ENCODE measurements at regions not wholly inside any gene's neighbourhood (a gene's known extent, or its start where the extent isn't known, plus 50 kb on each side); places are given as distances from the start of the nearest gene placed in this dataset.

DNA sequence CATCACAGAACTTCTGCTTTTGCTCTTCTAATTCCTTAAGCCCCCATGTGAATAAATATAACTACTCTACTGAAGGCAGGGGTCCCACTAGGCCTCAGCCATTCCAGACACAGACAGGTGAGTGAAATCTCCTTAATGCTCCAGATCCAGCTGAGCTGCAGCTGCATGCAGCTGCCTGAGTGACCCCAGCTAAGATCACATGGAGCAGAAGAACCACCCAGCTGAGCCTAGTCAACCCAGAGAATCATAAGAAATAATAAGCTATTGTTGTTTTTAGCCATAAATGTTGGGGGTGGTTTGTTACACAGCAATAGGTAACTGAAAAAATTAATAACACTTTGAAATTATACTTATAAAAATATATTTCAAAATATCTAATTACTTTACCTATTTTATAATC lies 220.3 kb downstream of the SIPA1L2 start:
- no peak for DNase-seq

- no peak for DNase-seq
These were observed 222.8 kb downstream of the SIPA1L2 start for GRCh38 chr1:232407120-232407519.

- no peak for DNase-seq
These were observed 224.2 kb downstream of the SIPA1L2 start for GRCh38 chr1:232405781-232406180.

DNA sequence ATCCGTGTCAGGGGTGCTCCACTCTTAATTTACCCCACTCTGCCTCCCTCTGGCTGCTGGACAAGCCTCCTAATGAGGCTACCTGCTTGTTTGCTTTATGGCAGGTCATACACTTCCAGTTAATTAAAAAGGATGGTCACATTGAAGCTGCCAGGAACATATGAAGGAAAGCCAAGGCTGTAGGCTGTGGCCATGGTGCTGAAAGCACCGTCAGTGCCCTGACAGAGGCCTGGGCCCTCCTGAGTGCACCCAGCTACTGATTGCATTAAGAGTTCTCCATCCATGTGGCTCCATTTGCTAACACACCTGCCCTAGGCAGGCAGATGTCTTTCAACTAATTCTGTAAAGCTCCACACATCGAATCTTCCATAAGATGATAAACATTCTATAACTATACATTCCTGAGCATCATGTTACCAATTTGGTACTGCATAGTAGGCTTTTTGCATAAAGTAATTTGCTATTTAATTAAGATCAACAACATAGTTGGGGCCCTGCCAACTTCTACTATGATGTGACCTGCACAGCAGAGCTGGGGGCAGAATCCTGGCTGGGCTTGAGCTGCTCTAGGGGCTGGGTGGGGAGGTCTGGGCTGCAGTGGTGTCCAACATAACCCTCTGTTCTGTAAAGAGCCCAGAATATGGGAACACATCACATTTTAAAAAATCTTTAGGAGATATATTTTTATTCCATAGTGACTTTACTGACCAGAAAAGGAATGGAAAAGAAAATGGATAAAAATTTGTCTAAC lies 224.8 kb downstream of the SIPA1L2 start:
- no peak for DNase-seq

DNA sequence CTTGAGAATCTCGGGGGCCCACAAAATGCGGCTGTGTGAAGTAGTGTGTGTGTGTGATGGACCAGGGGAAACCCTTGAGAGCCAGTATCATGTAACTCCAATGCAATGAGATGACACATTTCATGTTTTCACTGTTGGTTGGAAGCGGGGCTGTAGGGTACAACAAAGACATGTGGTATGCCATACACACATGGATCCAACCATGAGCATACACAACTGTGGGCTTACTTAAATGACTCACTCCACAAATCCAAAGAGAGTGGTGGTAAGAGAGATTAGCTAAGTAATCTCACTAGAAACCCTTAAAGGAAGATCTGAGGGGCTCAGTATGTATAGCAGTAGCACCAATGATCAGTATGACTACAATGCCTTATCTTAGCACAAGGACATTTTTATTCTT lies 225.7 kb downstream of the SIPA1L2 start:
- no peak for DNase-seq

DNA sequence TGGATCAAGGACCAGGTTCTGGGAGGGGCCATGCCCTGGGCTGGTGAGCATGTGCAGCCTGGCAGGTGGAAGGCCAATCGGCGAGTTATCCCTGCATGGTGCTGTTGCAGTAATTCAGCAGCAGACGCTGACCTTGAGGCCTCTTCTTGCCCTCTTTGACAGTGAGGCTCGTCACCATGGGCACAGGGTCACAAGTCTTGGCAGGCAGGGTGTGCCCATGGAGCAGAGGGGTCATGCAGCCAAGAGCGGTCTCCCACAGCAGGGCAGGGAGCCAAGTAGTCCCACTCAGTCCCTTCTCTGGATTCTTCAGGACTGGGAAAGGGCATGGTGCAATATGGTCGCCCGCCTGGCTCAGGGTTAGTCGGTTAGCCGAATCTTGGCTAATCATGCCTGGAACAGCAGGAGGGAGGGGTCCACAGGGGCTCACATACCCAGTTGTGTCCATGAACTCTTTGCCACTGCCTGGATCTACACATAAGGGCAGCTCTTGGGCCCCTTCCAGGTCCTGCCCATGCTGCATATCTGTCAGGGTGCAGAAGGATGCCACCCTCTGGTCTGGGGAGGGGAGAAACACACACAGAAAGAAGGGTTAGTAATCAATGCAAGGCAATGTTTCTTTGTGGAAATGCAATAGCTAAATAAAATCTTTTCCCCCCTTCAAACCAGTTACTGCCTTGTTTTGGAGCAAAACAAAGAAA lies 226.8 kb downstream of the SIPA1L2 start:
- DNase-seq: no peak

DNA sequence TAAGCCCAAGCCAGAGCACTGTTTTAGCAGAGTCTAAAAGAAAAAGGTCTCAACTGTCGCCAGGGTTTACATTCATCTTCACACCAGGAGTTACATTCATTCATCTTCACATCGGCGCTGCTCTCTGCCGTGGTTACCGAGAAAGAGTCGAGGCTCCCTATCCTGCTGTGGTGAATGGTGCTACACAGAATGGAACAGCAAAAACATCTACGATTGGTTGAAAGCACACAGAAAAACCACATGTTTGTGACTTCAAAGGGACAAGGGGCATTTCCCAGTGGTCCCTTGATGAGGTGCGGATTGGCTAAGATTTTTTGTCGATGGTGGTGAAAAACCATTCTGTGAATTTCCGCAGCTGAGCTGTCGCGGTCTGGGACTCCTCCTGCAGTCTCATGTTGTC lies 231.1 kb downstream of the SIPA1L2 start:
- no peak for DNase-seq

DNA sequence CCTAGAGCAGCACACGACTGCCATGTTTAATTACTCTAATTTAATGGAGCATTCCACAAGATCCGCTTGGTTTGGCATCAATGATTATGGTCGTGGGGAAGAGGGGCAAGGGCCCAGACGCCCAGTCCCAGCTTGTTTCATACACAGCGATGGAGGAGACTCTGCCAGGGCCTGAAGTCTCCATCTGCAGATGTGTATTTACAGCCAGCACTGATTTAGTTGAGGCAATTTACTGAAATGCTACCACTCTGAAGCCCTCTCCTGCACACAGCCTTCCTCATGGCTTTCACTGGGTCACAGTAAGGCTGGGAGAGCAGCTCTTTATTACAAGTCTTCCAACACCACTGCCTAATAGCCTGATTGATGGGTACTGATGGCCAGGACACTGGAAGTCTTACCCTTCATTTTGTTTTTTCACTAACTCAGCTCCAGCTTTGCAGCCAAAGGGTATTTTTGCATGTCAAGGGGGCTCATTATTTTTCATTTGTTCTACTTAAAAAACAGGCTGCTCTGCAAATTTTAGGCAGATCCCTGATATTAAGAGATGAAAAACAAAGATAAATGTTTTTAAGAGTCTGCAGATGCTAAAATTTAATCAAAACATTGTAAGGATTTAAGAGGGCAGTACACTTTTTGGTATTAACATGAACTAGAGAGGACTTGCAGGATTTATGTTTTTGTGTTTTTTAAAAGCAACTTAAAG lies 236.3 kb downstream of the SIPA1L2 start:
- DNase-seq: peak; percentile 54

- DNase-seq: peak; percentile 48
These were observed 236.9 kb downstream of the SIPA1L2 start for GRCh38 chr1:232393010-232393409.

GRCh38 chr1:232390590-232390989 lies 239.3 kb downstream of the SIPA1L2 start:
- no peak for DNase-seq

DNA sequence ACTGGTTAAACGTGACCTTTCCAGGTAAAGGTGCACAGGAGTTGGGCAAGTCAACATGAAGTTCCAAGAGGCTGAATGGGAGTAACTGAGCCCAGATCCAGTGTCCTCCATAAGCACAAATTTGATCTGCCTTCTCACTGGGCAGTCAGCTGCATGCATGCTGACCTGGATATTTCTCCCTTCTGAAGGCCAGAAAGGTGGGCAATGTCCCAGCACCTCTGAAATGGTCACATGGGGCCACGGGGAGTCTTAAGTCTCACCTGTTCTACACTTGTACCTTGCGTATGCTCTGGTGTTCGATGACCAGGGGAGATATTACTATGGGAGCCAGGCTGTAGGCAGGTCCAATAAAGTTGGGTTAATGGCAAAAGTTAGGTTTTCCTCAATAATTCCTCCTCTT lies 240.2 kb downstream of the SIPA1L2 start:
- DNase-seq: no peak

DNA sequence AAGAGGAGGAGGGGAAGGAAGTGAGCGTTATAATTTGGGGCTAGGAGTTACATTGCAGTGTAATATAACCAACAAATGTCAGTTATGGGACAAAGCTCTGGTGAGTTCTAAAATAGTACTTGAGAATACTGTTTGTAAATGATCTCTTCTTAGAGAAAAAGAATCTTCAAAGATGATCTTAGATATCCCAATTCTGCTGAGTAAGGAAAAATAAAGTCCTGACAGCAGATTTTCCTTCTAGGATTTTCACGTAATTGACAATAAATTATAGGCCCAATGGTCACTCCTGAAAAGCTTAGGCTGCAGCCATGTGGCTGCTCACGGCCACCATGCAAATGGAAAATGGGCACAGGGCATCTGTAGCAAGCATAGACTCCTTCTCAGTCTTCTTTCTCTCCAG lies 241.6 kb downstream of the SIPA1L2 start:
- DNase-seq: no peak

DNA sequence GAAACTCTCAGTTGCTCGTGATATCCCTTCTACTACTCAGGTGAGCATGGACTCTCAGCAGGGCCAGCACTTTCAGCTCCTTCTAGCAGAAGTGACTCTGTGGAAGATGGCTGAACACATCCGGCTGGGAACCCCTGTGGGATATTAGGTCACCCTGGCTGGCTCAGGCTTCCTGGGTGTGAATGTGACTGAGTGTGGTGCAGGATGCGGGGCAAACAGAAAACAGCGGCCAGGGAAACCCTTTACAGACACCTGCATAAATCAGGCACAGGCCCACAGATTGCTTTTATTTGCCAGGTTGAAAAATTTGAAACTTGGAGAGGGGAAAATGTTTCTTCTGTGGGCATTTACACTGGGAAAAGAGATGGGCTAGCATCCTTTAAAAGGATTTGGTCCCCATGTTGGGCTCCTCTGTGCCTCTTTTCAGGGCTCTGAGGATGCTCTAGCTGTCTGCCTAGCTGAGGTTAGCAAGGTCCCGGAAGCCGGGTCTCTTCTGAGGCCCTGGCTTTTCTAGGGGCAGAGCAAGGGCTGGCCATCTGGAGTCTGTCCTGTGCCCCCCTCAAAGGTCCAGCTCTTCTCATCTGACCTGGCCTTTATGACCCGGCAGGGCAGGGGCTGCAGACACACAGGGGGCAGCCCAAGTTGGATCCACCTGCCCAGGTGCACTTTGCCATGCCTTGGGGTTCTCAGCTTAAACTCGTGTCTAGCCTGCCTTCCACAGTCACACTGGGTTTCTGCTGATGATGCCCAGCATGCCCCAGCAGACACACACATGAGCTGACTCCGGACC lies 243.0 kb downstream of the SIPA1L2 start:
- no peak for DNase-seq

DNA sequence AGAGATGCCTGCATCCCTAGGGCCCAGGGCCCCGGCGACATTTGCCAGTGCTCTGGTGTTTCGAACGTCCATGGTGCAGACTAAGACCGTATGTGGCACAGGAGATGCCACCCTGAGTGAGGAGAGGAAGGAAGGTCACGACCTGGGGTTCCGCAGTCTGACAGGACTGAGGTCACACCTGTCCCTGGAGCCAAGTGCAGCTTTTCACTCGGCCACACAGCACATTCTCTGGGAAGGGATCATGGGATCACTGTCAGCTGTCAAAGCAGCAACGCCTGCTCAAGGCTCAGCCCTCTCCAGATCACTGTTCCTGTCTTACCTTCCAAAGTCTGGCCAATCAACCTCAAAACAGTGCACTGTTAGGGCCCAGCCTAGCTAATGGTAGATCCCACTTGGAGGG lies 243.6 kb downstream of the SIPA1L2 start:
- no peak for DNase-seq

GRCh38 chr1:232385221-232385620 lies 244.7 kb downstream of the SIPA1L2 start:
- no peak for DNase-seq

DNA sequence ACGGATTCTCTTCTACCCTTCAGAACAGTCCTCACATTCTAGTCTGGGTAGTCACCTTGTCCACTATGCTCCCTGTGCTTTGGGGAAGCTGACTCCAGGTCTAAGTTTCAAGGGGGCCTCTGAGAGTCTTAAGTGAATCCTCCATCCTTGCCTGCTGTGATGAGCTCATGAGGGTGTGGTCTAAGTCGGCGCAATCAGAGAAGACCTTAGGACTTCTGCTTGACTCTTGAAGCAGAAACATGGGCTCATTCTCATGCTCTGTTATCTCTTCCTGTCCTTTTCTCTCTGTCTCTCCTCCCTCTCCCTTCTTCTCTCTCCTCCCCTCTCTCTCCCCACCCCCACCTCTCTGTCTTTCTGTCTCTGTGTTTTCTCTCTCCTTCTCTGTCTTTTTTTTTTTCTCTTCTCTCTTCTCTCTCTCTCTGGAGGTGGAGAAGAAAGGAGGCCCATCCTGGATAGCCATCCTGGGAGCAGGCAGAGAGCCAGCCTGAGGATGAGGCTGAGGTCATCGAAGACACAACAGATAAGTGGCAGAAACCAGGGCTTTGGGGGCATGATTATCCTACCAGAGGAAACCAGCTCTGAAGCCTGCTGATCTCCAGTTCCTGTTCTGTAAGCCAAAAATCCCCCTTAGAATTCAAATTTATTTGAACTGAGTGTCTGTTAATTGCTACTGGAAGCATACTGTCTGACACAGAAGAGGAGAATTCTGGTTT lies 245.6 kb downstream of the SIPA1L2 start:
- DNase-seq: no peak

GRCh38 chr1:232383455-232384123 lies 246.3 kb downstream of the SIPA1L2 start:
- DNase-seq: no peak

GRCh38 chr1:232382671-232383070 lies 247.3 kb downstream of the SIPA1L2 start:
- no peak for DNase-seq

DNA sequence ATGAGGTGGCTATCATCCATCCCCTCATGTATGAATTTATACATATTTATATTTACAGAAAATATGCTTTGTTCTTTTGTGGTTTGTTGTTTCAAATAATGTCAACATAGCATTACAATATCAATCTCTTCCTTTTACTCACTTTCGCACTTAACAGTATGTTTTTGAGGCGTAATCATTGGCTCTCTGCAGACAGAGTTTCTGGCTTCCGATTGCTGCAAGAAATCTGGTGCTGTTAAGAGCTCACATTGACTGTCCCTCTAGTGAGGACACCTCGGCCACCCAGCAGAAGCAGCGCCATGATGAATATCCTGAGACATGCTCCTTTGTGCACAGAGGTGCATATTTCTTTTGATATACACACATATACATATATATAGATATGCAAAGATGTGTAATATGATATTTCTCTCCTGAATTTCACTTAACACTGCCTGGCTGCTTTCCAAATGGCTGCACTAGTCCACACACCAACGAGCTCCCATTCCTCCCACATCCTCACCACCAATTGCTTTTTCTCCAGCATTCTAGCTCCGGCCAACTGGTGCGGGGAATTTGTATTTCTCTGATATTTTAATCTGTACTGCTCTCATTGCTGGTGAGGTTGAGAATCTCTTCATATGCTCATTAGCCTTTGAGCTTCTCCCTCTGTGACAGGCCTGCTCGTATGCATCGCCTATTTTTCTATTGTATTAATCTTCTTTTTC lies 248.4 kb downstream of the SIPA1L2 start:
- no peak for DNase-seq

DNA sequence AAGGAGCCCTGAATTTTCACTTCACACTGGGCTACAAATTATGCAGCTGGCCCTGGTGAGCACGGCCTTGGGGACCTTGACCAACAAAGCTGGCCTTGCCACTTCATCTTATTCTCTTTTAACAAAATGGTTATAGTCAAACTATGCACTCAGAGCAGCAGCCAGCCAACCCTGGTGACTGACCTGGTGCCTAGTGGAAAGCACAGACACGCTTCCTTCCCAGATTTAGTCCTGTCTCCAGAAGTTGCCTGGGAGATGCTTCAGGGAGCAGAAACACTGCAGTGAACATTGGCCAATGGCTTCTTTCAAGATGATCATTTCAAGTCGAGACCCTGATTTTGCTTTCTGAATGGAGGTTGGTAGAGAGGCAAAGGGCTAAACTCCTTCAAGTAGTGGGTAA lies 249.3 kb downstream of the SIPA1L2 start:
- no peak for DNase-seq

- no peak for DNase-seq
These were observed 249.8 kb downstream of the SIPA1L2 start for GRCh38 chr1:232380131-232380530.

All from eye (tissue), 1 donor.